ENCODE measurements at regions not wholly inside any gene's neighbourhood (a gene's known extent, or its start where the extent isn't known, plus 50 kb on each side); places are given as distances from the start of the nearest gene placed in this dataset.

GRCh38 chr21:28827422-28827821 lies 165.3 kb downstream of the LTN1 start:
- no peak for DNase-seq (ENCODE audit: low read depth in 2 of 2)

- no peak for DNase-seq (ENCODE audit: low read depth in 2 of 2)
Measured at GRCh38 chr21:28826569-28826968, 166.1 kb downstream of the LTN1 start.

- DNase-seq (ENCODE audit: low read depth in 2 of 2): no peak
Measured at GRCh38 chr21:28826021-28826420, 166.7 kb downstream of the LTN1 start.

- no peak for DNase-seq (ENCODE audit: low read depth in 2 of 2)
Measured at GRCh38 chr21:28823429-28823828, 169.2 kb downstream of the LTN1 start.

- no peak for DNase-seq (ENCODE audit: low read depth in 2 of 2)
Measured at GRCh38 chr21:28822486-28823335, 170.0 kb downstream of the LTN1 start.

GRCh38 chr21:28822123-28822399 lies 170.6 kb downstream of the LTN1 start:
- no peak for DNase-seq (ENCODE audit: low read depth in 2 of 2)

- DNase-seq (ENCODE audit: low read depth in 2 of 2): no peak
Measured at GRCh38 chr21:28821276-28822122, 171.2 kb downstream of the LTN1 start.

GRCh38 chr21:28818663-28819278 lies 173.9 kb downstream of the LTN1 start:
- no peak for DNase-seq (ENCODE audit: low read depth in 2 of 2)

- DNase-seq (ENCODE audit: low read depth in 2 of 2): no peak
Measured at GRCh38 chr21:28817871-28818270, 174.8 kb downstream of the LTN1 start.

- no peak for DNase-seq (ENCODE audit: low read depth in 2 of 2)
Measured at GRCh38 chr21:28811860-28812259, 180.8 kb downstream of the LTN1 start.

- no peak for DNase-seq (ENCODE audit: low read depth in 2 of 2)
Measured at GRCh38 chr21:28810826-28811524, 181.7 kb downstream of the LTN1 start.

- no peak for DNase-seq (ENCODE audit: low read depth in 2 of 2)
Measured at GRCh38 chr21:28805885-28806284, 186.8 kb downstream of the LTN1 start.

- no peak for DNase-seq (ENCODE audit: low read depth in 2 of 2)
Measured at GRCh38 chr21:28804089-28804670, 188.5 kb downstream of the LTN1 start.

- DNase-seq (ENCODE audit: low read depth in 2 of 2): no peak
Measured at GRCh38 chr21:28801906-28802305, 190.8 kb downstream of the LTN1 start.

GRCh38 chr21:28799926-28800325 lies 192.8 kb downstream of the LTN1 start:
- no peak for DNase-seq (ENCODE audit: low read depth in 2 of 2)

GRCh38 chr21:28798798-28799197 lies 193.9 kb downstream of the LTN1 start:
- no peak for DNase-seq (ENCODE audit: low read depth in 2 of 2)

GRCh38 chr21:28795251-28795650 lies 197.4 kb downstream of the LTN1 start:
- no peak for DNase-seq (ENCODE audit: low read depth in 2 of 2)

GRCh38 chr21:28794371-28794851 lies 198.3 kb downstream of the LTN1 start:
- DNase-seq (ENCODE audit: low read depth in 2 of 2): no peak

GRCh38 chr21:28793043-28793442 lies 199.6 kb downstream of the LTN1 start:
- no peak for DNase-seq (ENCODE audit: low read depth in 2 of 2)

GRCh38 chr21:28791595-28792282 lies 200.9 kb downstream of the LTN1 start:
- no peak for DNase-seq (ENCODE audit: low read depth in 2 of 2)

GRCh38 chr21:28790335-28790734 lies 202.3 kb downstream of the LTN1 start:
- DNase-seq (ENCODE audit: low read depth in 2 of 2): no peak

All from stimulated activated CD8-positive, alpha-beta memory T cell treated with anti-CD3 and anti-CD28 coated beads, Interleukin-7, amount 100 ng/mL, for 4 hours (primary cell).